H1 (cell line): ENCODE measurements at regions not wholly inside any gene's neighbourhood (a gene's known extent, or its start where the extent isn't known, plus 50 kb on each side); places are given as distances from the start of the nearest gene placed in this dataset.

ENCODE experiments used
- SRF ChIP-seq: IDR thresholded peaks from 2 replicates; pipeline ENCODE4 v1.6.1; 2011; ENCODE audit warnings: mild to moderate bottlenecking, low read depth, low read length, moderate library complexity

GRCh38 chr11:128171506-128171905 is 415.9 kb downstream of the ETS1 start (continued):
- no peak for TF ChIP-seq SRF
- TF ChIP-seq, all 59 proteins: peak for 0
